ENCODE measurements at regions not wholly inside any gene's neighbourhood (a gene's known extent, or its start where the extent isn't known, plus 50 kb on each side); places are given as distances from the start of the nearest gene placed in this dataset.

DNA sequence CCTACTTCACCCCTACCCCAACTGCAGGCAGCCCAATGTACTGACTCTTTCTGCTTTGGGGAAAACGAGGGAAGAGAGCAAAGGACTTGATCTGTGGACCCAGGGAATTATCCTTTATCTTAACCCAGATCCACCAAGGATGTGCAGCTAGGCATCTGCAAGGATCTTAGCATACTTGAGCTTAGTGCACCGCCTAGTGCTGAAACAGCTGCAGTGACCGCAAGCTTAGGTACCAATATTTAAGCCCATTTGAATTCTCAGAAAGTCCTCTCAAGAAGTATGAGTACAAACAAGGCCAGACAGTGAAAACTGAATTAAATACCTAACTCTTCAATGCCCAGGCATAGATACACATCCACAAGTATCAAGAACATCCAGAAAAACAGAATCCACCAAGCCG, 576.7 kb upstream of the ADAMTS16 start:
- no peak overlapping the region for H3K27ac ChIP-seq
- H3K9me3 ChIP-seq = no peaks in the 10 kb centered on the region
- TF ChIP-seq CTCF (IDR thresholded peaks at IDR 0.05) (no peak), POLR2A (IDR thresholded peaks at IDR 0.05) (no peak)

GRCh38 chr5:4570047-4570995, 569.8 kb upstream of the ADAMTS16 start:
- no peak for DNase-seq
- no peaks in the 10 kb centered on the region for H3K9me3 ChIP-seq
- H3K36me3 ChIP-seq = no peaks in the 10 kb centered on the region
- H3K4me3 ChIP-seq = no peak overlapping the region
- no peak overlapping the region for H3K27ac ChIP-seq
- H3K27me3 ChIP-seq = no peaks in the 10 kb centered on the region
- H3K4me1 ChIP-seq = no peaks in the 10 kb centered on the region
- no peak for TF ChIP-seq CTCF (IDR thresholded peaks at IDR 0.05)
- no peak for TF ChIP-seq POLR2A (IDR thresholded peaks at IDR 0.05)

More for the DNA sequence above, 576.7 kb upstream of the ADAMTS16 start:
- no peaks in the 10 kb centered on the region for H3K4me1 ChIP-seq
- H3K36me3 ChIP-seq = no peaks in the 10 kb centered on the region
- no peak for DNase-seq
- H3K27me3 ChIP-seq = no peaks in the 10 kb centered on the region
- H3K4me3 ChIP-seq = no peak overlapping the region

DNA sequence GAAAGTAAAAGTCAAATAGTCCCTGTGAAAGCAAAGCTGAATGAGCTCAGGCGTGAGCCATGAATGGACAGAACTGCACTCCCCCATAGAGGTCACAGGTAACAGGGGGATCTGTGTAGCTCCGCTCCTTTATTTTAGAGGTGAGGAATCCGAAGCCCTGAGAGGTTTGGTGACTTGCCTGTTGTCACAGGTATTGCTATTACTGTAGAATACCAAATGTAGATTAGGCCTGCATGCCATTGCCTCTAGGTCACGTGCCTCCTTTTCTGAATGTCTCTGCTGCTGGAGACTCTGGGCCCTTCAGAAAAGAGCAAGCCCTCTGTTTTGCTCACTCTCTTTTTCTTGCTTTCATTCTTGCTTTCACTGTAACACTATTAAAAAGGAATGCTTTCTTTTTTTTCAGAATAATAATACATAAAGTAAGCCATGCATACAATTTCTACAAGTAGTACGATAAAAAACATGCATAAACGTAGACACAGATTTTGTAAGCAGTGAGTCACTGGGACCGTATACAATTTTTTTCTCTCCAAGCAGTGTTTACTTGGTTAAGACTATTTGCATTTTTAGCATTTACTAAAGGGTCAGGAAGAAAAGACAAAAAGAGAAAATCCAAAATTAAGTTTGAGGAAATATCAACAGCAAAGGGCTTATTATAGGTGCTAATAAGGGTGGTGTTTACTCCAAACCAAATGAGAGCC, 568.7 kb upstream of the ADAMTS16 start:
- no peak for DNase-seq
- TF ChIP-seq POLR2A (IDR thresholded peaks at IDR 0.05) (no peak), CTCF (IDR thresholded peaks at IDR 0.05) (no peak)
- H3K27me3 ChIP-seq = no peaks in the 10 kb centered on the region
- H3K4me1 ChIP-seq = no peaks in the 10 kb centered on the region
- no peaks in the 10 kb centered on the region for H3K9me3 ChIP-seq
- H3K4me3 ChIP-seq = no peak overlapping the region
- H3K36me3 ChIP-seq = no peaks in the 10 kb centered on the region
- H3K27ac ChIP-seq = no peak overlapping the region

DNA sequence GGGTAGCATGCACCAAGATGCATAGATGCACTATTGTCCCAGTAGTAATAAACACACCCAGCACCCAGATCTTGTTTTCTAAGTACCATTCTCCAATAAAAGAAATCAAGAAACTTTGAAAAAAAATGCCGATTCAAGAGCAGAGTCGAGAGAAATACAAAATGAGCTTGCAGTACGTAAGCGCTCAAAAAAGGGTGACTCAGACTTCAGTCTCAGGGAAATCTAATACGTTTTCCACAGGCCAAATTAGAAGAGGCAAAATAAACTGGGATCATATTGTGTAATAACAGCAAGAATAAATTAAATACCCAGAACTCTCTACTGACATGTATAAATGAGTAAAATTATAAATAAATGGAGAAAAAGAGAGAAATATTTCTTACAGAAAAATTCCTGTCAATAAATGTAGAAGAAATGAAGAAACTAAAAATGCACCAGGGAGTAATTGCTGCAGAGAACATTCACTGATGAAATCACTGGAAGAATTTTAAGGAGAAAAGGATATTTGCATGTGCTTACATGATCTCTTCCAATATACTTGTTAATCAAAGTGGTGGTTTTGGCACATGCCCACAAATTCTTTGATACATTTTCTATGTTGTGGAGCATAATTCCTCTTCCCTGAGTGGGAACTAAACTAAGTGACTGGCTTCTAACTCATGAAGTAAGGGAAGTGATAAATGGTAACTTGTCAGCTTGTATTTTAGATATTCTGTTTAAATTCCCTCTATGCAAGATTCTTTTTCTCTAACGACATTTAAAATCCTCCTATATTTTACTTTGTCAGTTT, 567.6 kb upstream of the ADAMTS16 start:
- DNase-seq = no peak
- TF ChIP-seq POLR2A (IDR thresholded peaks at IDR 0.05) = no peak
- no peak for TF ChIP-seq CTCF (IDR thresholded peaks at IDR 0.05)
- H3K27me3 ChIP-seq = no peaks in the 10 kb centered on the region
- no peaks in the 10 kb centered on the region for H3K4me1 ChIP-seq
- H3K27ac ChIP-seq = no peak overlapping the region
- no peaks in the 10 kb centered on the region for H3K9me3 ChIP-seq
- H3K36me3 ChIP-seq = no peaks in the 10 kb centered on the region
- H3K4me3 ChIP-seq = no peak overlapping the region

DNA sequence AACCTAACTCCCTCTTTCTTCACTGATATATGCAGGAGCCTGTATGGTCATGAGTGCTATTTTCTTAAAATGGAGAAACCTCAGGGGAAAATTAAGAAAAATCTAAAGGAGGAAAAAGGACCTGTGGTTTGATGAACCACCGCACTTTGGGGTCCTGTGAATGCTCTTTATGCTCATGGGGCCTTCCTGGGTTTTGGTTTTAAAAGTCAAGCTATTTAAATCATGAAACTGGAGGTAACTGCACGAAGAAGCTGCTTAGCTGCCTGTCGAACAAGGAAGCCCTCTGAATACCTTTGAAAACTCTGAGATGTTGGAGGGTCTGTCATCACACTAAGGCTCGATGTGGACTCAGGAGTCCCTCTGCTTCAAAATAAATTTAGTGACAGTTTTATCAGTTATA, 564.5 kb upstream of the ADAMTS16 start:
- Histone ChIP-seq H3K4me1 (no peaks in the 10 kb centered on the region), H3K4me3 (no peak overlapping the region), H3K9me3 (peaks cover 0 to 3% (median 0%) of the 10 kb centered on the region in 4 donors), H3K27me3 (no peaks in the 10 kb centered on the region), H3K36me3 (no peaks in the 10 kb centered on the region), H3K27ac (no peak overlapping the region)
- no peak for DNase-seq
- TF ChIP-seq POLR2A (IDR thresholded peaks at IDR 0.05) (no peak), CTCF (IDR thresholded peaks at IDR 0.05) (no peak)

Measured in Peyer's patch (tissue), 4 donors.